Caco-2 (cell line): ENCODE measurements at regions not wholly inside any gene's neighbourhood (a gene's known extent, or its start where the extent isn't known, plus 50 kb on each side); places are given as distances from the start of the nearest gene placed in this dataset. TPM values are rescaled to one million over a fixed set of nuclear protein-coding genes. Genes with fewer than 3 reads are reported as not detected.

Source experiments
- BruUV-seq: library from RNA; stranded (reverse); fragments of 400-500 nt; replicated peaks from 2 replicates; lab custom pipeline; 2021; lab: Mats Ljungman, UMichigan
- CTCF ChIA-PET: fragments of 300-600 bp; sonication (Branson Sonifier 250); formaldehyde crosslinking; loops from one replicate; lab custom pipeline; 2022; ENCODE audit warnings: antibody characterized with exemption; lab: Charles Lee
- POLR2A ChIA-PET: fragments of 300-600 bp; sonication (Branson Sonifier 250); formaldehyde crosslinking; loops from one replicate; lab custom pipeline; 2022; ENCODE audit warnings: antibody characterized with exemption; lab: Charles Lee
- DNase-seq, 2 experiments: peaks; one replicate each; pipeline versions ENCODE4 v3.0.0 to v3.0.0-alpha.2; 2020 to 2022
- H3K27me3 ChIP-seq: replicated peaks from 2 replicates; pipeline ENCODE4 v1.6.0; 2011; ENCODE audit warnings: low read length; ENCODE audit not compliant: control insufficient read depth, insufficient read depth
- H3K36me3 ChIP-seq: 2 replicates; pipeline ENCODE4 v1.5.1; 2011; ENCODE audit warnings: low read length; ENCODE audit not compliant: control insufficient read depth, insufficient read depth
- H3K4me1 ChIP-seq: fragments of 250-450 bp; sonication (Bioruptor Pico); 2 replicates; pipeline ENCODE4 v1.5.1; 2020; ENCODE audit warnings: mild to moderate bottlenecking
- H3K4me3 ChIP-seq: 2 replicates; pipeline ENCODE4 v1.5.1; 2011; ENCODE audit warnings: low read depth, mild to moderate bottlenecking, control low read depth, low read length
- H3K9me3 ChIP-seq: fragments of 250-450 bp; sonication (Bioruptor Pico); 2 replicates; pipeline ENCODE4 v1.5.1; 2020; ENCODE audit warnings: mild to moderate bottlenecking, moderate library complexity
- H3K27ac Mint-ChIP-seq: one replicate; pipeline ENCODE4 v1.8.0; 2022; ENCODE audit warnings: mixed read lengths; ENCODE audit not compliant: unreplicated experiment
- H3K27me3 Mint-ChIP-seq: one replicate; pipeline ENCODE4 v1.8.0; 2022; ENCODE audit warnings: mixed read lengths; ENCODE audit not compliant: insufficient read depth, unreplicated experiment
- H3K36me3 Mint-ChIP-seq: one replicate; pipeline ENCODE4 v1.8.0; 2022; ENCODE audit warnings: mild to moderate bottlenecking, mixed read lengths; ENCODE audit not compliant: insufficient read depth, unreplicated experiment
- H3K4me1 Mint-ChIP-seq: one replicate; pipeline ENCODE4 v1.8.0; 2022; ENCODE audit warnings: low read depth, mixed read lengths; ENCODE audit not compliant: unreplicated experiment
- H3K4me3 Mint-ChIP-seq: one replicate; pipeline ENCODE4 v1.8.0; 2022; ENCODE audit warnings: mild to moderate bottlenecking, moderate library complexity, mixed read lengths; ENCODE audit not compliant: unreplicated experiment
- H3K9me3 Mint-ChIP-seq: one replicate; pipeline ENCODE4 v1.8.0; 2022; ENCODE audit warnings: mixed read lengths; ENCODE audit not compliant: unreplicated experiment
- intact Hi-C: fragments of 100-400 bp; cut with micrococcal nuclease; formaldehyde crosslinking; loops from one replicate; pipeline ENCODE4 v1.10.0; 2022; ENCODE audit not compliant: unreplicated experiment
- microRNA-seq: library from miRNA; unstranded; fragments of <30 nt; microRNA quantifications from one replicate; pipeline ENCODE4 v1.2.0, GENCODE V29; 2022
- TF ChIP-seq, protein P1 (sequence below), 2 experiments: fragments of 200-600 bp in 1 of 2; IDR thresholded peaks; 1 replicate in 1 of 2; 2 replicates in 1 of 2; pipeline versions ENCODE4 v1.5.1 to v1.8.0; 2011 to 2022; ENCODE audit warnings: antibody characterized with exemption in 1 of 2, control low read depth in 1 of 2, inconsistent platforms in 1 of 2, low read depth in 1 of 2, low read length in 1 of 2, mild to moderate bottlenecking in 1 of 2, moderate library complexity in 1 of 2; ENCODE audit not compliant: insufficient read depth in 1 of 2, severe bottlenecking in 1 of 2, unreplicated experiment in 1 of 2

DNA sequence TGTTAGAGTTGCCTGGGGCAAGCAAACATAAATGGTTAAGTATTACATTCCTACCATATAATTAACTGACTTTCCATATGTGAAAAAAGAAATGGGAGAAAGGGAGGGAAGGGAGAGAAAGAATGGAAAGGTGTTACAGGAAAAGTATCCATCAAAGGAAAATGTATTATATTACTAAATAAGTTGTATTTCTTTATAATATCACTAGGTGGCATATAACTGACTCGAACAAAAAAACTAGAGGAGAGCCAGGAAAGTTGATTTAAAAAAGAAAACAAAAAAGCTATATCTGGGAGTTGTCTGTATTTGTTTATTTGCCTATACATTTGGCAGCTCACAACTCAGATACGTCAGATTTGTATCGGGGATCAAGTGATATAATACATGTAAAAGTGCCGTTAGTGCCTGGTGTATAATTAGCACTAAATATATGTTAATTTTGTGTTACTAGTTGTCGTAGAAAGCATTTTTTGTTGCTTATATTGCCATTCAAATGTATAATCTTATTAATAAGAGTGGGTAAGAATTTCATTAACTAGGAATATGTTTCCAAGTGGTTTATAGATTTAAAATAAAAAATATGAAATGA lies 59.6 kb upstream of the ADAMTS19 start:
- no peak for DNase-seq
- intact Hi-C loops: loop anchor here (1.0 kb wide), 1 partner anchor 368 kb away; no protein-coding TSS in a partner anchor
- Histone ChIP-seq H3K4me1 (no peaks in the 10 kb centered on the region), H3K4me3 (no peak overlapping the region), H3K27me3 (no peaks in the 10 kb centered on the region), H3K36me3 (no peaks in the 10 kb centered on the region), H3K9me3 (no peaks in the 10 kb centered on the region)
- ChIA-PET CTCF (no interaction called here), POLR2A (no interaction called here)
- H3K9me3 Mint-ChIP-seq: peaks cover 10% of the 10 kb centered on the region
- BruUV-seq: no TSS peak
- no peaks in the 10 kb centered on the region for H3K36me3 Mint-ChIP-seq
- no peaks in the 10 kb centered on the region for H3K27me3 Mint-ChIP-seq
- no peak overlapping the region for H3K27ac Mint-ChIP-seq
- TF ChIP-seq, protein P1, sequence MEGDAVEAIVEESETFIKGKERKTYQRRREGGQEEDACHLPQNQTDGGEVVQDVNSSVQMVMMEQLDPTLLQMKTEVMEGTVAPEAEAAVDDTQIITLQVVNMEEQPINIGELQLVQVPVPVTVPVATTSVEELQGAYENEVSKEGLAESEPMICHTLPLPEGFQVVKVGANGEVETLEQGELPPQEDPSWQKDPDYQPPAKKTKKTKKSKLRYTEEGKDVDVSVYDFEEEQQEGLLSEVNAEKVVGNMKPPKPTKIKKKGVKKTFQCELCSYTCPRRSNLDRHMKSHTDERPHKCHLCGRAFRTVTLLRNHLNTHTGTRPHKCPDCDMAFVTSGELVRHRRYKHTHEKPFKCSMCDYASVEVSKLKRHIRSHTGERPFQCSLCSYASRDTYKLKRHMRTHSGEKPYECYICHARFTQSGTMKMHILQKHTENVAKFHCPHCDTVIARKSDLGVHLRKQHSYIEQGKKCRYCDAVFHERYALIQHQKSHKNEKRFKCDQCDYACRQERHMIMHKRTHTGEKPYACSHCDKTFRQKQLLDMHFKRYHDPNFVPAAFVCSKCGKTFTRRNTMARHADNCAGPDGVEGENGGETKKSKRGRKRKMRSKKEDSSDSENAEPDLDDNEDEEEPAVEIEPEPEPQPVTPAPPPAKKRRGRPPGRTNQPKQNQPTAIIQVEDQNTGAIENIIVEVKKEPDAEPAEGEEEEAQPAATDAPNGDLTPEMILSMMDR (IDR thresholded peaks at IDR 0.05; ENCODE audit: insufficient read depth in 1 of 2, low read depth in 1 of 2, low read length in 1 of 2, severe bottlenecking in 1 of 2, unreplicated experiment in 1 of 2): peak in 1 of 2 experiments; percentile 43
- no peaks in the 10 kb centered on the region for H3K4me1 Mint-ChIP-seq
- H3K4me3 Mint-ChIP-seq: no peak overlapping the region

DNA sequence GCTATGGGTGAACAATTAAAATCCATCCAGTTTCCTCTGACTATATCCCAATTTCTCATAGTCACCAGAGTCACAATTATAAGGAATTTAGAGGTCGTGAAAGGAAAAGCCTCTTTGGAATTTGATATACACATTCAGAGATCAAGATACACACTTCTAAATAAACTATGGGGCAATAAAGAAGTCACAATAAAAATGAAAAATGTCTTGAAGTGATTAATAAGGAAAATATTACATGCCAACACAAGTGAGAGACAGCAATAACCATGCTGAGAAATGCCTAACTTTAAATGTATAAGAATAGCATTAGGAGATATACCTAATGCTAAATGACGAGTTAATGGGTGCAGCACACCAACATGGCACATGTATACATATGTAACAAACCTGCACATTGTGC lies 54.9 kb upstream of the ADAMTS19 start:
- no peaks in the 10 kb centered on the region for H3K36me3 ChIP-seq
- no peak for DNase-seq
- intact Hi-C loops: no loop called here
- no peak overlapping the region for H3K27ac Mint-ChIP-seq
- H3K36me3 Mint-ChIP-seq: no peaks in the 10 kb centered on the region
- H3K4me3 Mint-ChIP-seq: no peak overlapping the region
- no TSS peak for BruUV-seq
- H3K4me3 ChIP-seq: no peak overlapping the region
- H3K9me3 Mint-ChIP-seq: no peaks in the 10 kb centered on the region
- H3K9me3 ChIP-seq: no peaks in the 10 kb centered on the region
- POLR2A ChIA-PET: no interaction called here
- TF ChIP-seq, protein P1 (IDR thresholded peaks at IDR 0.05; ENCODE audit: insufficient read depth in 1 of 2, low read depth in 1 of 2, low read length in 1 of 2, severe bottlenecking in 1 of 2, unreplicated experiment in 1 of 2): no peak
- H3K27me3 Mint-ChIP-seq: no peaks in the 10 kb centered on the region
- CTCF ChIA-PET: no interaction called here
- peaks cover 12% of the 10 kb centered on the region; the same call in 1 of the 2 replicates for H3K4me1 ChIP-seq
- no peaks in the 10 kb centered on the region for H3K27me3 ChIP-seq
- peaks cover 6% of the 10 kb centered on the region for H3K4me1 Mint-ChIP-seq

DNA sequence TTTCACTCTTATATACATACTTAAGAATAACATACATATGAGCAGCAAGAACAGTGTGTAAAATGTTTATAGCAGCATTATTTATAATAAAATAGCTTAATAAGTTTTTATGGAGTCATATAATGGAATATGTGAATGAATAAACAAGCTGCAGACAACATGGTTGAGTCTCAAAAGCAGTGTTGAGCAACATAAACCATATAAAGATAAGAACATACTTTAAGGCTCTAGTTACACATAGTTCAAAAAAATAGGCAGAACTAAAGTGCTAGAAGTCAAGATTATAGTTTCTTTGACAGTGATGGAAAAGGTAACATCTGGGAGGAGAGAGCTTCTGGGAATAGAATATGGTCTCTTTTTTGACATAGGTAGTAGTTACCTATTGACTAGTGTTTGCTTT lies 53.7 kb upstream of the ADAMTS19 start:
- Histone ChIP-seq H3K36me3 (no peaks in the 10 kb centered on the region), H3K9me3 (no peaks in the 10 kb centered on the region), H3K4me1 (peaks cover 22% of the 10 kb centered on the region; the same call in 1 of the 2 replicates), H3K27me3 (no peaks in the 10 kb centered on the region), H3K4me3 (no peak overlapping the region)
- CTCF ChIA-PET: no interaction called here
- Mint-ChIP-seq H3K4me3 (no peak overlapping the region), H3K27me3 (no peaks in the 10 kb centered on the region), H3K36me3 (no peaks in the 10 kb centered on the region), H3K27ac (no peak overlapping the region), H3K9me3 (no peaks in the 10 kb centered on the region), H3K4me1 (peaks cover 6% of the 10 kb centered on the region)
- TF ChIP-seq, protein P1 (IDR thresholded peaks at IDR 0.05; ENCODE audit: insufficient read depth in 1 of 2, low read depth in 1 of 2, low read length in 1 of 2, severe bottlenecking in 1 of 2, unreplicated experiment in 1 of 2): no peak
- DNase-seq: peak in 1 of 2 experiments; percentile 10
- no TSS peak for BruUV-seq
- POLR2A ChIA-PET: interaction anchor here (0.6 kb wide), 1 partner anchor 407 kb away, joined by 3 read pairs; no protein-coding TSS in a partner anchor
- intact Hi-C loops: loop anchor here (2.0 kb wide), 1 partner anchor 30 kb away; no protein-coding TSS in a partner anchor

Small RNA genes in the stretch of these regions (microRNA-seq; reads per million reads assigned to microRNA genes)
- gene MIR4460: not detected
